ENCODE measurements at regions not wholly inside any gene's neighbourhood (a gene's known extent, or its start where the extent isn't known, plus 50 kb on each side); places are given as distances from the start of the nearest gene placed in this dataset.

- TF ChIP-seq CTCF (IDR thresholded peaks at IDR 0.05; ENCODE audit: insufficient read depth, low read length) (no peak), POLR2AphosphoS5 (IDR thresholded peaks at IDR 0.05; ENCODE audit: low read depth) (no peak), GABPA (IDR thresholded peaks at IDR 0.05; ENCODE audit: low read depth) (no peak)
- TF ChIP-seq, protein P1, sequence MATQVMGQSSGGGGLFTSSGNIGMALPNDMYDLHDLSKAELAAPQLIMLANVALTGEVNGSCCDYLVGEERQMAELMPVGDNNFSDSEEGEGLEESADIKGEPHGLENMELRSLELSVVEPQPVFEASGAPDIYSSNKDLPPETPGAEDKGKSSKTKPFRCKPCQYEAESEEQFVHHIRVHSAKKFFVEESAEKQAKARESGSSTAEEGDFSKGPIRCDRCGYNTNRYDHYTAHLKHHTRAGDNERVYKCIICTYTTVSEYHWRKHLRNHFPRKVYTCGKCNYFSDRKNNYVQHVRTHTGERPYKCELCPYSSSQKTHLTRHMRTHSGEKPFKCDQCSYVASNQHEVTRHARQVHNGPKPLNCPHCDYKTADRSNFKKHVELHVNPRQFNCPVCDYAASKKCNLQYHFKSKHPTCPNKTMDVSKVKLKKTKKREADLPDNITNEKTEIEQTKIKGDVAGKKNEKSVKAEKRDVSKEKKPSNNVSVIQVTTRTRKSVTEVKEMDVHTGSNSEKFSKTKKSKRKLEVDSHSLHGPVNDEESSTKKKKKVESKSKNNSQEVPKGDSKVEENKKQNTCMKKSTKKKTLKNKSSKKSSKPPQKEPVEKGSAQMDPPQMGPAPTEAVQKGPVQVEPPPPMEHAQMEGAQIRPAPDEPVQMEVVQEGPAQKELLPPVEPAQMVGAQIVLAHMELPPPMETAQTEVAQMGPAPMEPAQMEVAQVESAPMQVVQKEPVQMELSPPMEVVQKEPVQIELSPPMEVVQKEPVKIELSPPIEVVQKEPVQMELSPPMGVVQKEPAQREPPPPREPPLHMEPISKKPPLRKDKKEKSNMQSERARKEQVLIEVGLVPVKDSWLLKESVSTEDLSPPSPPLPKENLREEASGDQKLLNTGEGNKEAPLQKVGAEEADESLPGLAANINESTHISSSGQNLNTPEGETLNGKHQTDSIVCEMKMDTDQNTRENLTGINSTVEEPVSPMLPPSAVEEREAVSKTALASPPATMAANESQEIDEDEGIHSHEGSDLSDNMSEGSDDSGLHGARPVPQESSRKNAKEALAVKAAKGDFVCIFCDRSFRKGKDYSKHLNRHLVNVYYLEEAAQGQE (IDR thresholded peaks at IDR 0.05; ENCODE audit: insufficient replicate concordance, low read depth) = no peak
Measured at GRCh38 chr1:87506147-87506546, 177.5 kb downstream of the LMO4 start.

All from HL-60 (cell line).